AG04450 (cell line): ENCODE measurements at regions not wholly inside any gene's neighbourhood (a gene's known extent, or its start where the extent isn't known, plus 50 kb on each side); places are given as distances from the start of the nearest gene placed in this dataset.
"Not testable (repeated sequence)": the region's sequence is repeated elsewhere in the genome, so short reads cannot be mapped to it uniquely, and the experiment has no call there.

Experiments used
- CTCF ChIA-PET: fragments of 300-600, 350-600 bp; formaldehyde crosslinking; extraction: SDS; loops from one replicate; lab custom pipeline; 2022; ENCODE audit warnings: antibody characterized with exemption, inconsistent platforms; lab: Charles Lee
- POLR2A ChIA-PET: fragments of 350-600 bp; formaldehyde crosslinking; extraction: SDS; loops from one replicate; lab custom pipeline; 2021; ENCODE audit warnings: antibody characterized with exemption, inconsistent platforms; lab: Yijun Ruan, JAX
- DNase-seq: peaks from one replicate; pipeline ENCODE4 v3.0.0-alpha.2; 2011; ENCODE audit warnings: low read depth, low spot score
- H3K27ac ChIP-seq: one replicate; pipeline ENCODE4 v1.5.1; 2012; ENCODE audit warnings: low read depth, low read length, control low read depth
- H3K27me3 ChIP-seq: one replicate; pipeline ENCODE4 v1.6.0; 2012; ENCODE audit warnings: low read length; ENCODE audit not compliant: control insufficient read depth, insufficient read depth
- H3K4me3 ChIP-seq: 2 replicates; pipeline ENCODE4 v1.5.1; 2011; ENCODE audit warnings: mild to moderate bottlenecking, low read depth, low read length, control low read depth
- H3K9me3 ChIP-seq: 2 replicates; pipeline ENCODE4 v1.5.1; 2012; ENCODE audit warnings: low read length; ENCODE audit not compliant: control insufficient read depth, insufficient read depth
- CTCF ChIP-seq: IDR thresholded peaks from 2 replicates; pipeline ENCODE4 v1.5.1; 2011; ENCODE audit warnings: low read depth, low read length, control low read depth, inconsistent platforms

- ChIA-PET POLR2A (no interaction called here), CTCF (no interaction called here)
- DNase-seq: no peak
- H3K4me3 ChIP-seq: no peak overlapping the region
- H3K27ac ChIP-seq: no peak overlapping the region
- no peaks in the 10 kb centered on the region for H3K27me3 ChIP-seq
- TF ChIP-seq CTCF: no peak
- peaks cover 69% of the 10 kb centered on the region for H3K9me3 ChIP-seq
These were observed 251.4 kb downstream of the ANKRD30B start for GRCh38 chr18:14999085-14999975.

DNA sequence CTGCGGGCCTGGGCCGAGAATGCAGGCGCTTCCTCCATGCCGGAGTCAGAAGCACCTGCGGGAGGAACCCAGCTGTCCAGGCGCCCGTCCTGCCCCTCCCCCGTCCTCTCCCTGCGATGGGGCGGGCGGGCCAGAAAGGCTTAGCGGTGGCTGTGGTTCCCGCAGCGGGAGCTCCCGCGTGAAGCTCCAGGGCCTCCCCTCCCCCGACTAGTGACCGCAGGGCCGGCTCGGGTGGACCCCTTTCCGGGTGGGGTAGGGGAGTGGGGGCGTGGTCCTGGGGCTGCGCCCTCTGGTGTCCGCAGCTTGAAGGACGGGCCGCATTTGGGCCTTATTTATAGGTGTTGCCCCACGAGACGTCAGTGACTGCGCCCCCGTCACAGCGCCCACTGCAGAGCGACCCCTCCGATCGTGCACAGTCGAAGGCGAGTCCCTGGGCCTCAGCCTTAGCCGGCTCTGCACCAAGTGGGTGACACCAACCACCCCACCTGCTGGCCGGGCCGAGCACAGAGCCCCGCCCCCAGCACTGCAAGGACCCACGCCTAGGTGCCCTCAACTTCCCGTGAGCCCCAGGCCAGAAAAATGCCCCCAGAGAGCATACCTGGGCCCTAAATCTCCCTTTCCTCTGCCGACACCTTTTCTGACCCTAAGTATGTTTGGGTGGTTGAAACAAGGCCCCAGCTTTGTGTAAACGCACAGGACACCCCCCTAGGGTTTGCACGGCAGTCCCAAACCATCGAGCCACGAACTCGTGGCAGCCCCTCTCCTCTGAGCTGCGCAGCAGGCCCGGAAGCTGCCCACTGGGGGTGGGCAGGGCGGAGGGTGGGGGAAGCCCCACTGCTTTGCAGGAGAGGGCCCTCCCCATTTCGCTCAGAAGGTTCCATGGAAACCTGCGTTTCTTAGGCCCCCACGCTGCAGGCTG lies 252.4 kb downstream of the ANKRD30B start:
- H3K9me3 ChIP-seq: peaks cover 79% of the 10 kb centered on the region
- POLR2A ChIA-PET, DNase-seq, H3K27me3 ChIP-seq, H3K27ac ChIP-seq, CTCF ChIA-PET, H3K4me3 ChIP-seq: not testable (repeated sequence)

DNA sequence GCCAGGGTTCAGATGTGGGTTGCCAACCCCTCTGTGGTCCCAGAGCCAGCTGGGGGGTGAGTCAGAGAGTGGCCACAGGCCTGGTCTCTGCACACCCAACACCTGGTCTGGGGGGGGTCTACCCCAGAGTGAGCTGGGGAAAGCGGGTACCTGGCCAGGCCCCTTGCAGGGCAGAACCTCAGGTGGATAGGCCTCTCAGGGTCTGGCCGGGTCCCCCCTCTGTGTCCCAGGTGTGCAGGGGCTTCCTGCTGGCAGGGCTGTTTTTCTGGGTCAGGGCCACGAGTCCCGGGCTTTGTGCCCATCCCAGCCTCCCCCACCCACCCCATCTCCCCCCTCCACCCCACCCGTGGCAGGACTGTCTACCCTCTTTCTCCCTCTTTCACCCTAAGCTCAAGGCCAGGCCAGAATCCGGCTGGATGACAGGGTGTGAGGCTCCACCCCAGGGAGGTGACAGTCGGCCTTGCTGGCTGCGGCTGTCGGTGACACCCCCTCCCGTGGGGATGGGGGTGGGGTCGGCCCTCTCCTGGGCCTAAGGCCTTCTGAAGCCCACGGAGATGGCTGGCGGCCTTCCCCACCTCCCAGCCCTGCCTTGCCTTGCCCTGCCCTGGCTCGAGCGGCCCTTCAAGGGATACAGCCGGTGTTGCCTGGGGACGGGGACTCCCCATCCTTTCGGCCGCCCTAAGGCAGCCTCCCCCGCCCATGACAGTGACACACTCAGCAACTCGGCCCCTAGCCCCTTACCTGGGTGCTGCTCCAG lies 253.2 kb downstream of the ANKRD30B start:
- H3K27me3 ChIP-seq, H3K27ac ChIP-seq, H3K4me3 ChIP-seq, POLR2A ChIA-PET, DNase-seq, CTCF ChIA-PET: not testable (repeated sequence)
- peaks cover 87% of the 10 kb centered on the region for H3K9me3 ChIP-seq

DNA sequence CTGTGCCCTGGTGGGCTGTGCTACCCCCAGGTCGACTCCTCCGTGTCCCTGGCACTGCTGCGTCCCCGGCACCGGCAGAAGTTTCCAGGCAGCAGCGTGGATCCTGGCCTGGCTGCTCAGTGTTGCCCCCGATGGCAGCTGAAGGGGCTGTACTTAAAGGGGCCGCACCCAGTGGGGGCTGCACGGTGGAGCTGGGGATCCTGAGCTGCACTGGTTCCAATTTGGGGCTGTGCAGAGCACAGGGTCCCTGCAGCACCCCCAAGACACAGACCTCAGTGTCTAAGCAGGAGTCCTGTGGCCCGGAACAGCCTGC lies 253.8 kb downstream of the ANKRD30B start:
- DNase-seq, CTCF ChIA-PET, POLR2A ChIA-PET, H3K27ac ChIP-seq, H3K27me3 ChIP-seq, H3K4me3 ChIP-seq: not testable (repeated sequence)
- peaks cover 91% of the 10 kb centered on the region for H3K9me3 ChIP-seq

DNA sequence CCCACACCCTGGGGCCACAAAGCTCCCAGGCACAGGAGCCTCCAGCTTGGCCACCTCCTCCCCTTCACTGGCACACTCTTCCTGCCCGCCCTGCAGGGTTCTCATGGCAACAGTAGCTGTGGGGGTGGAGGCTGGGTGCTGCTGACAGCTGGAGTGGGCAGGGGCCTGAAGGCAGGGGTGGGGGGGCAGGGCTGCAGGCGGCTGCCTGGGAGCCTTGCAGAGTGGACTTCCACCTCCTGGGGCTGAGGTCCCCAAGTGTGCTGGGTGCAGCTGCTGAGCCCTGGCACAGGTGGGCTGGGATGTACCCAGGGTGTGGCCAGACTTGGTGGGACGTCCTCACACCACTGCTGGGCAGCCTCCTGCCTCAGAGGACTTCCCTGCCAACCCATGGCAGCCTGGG lies 254.8 kb downstream of the ANKRD30B start:
- CTCF ChIA-PET, H3K27me3 ChIP-seq, H3K27ac ChIP-seq, POLR2A ChIA-PET, DNase-seq, H3K4me3 ChIP-seq: not testable (repeated sequence)
- H3K9me3 ChIP-seq: peaks cover 85% of the 10 kb centered on the region

GRCh38 chr18:15003231-15003630 lies 255.3 kb downstream of the ANKRD30B start:
- CTCF ChIA-PET, DNase-seq, POLR2A ChIA-PET, H3K27me3 ChIP-seq, H3K4me3 ChIP-seq, H3K27ac ChIP-seq: not testable (repeated sequence)
- peaks cover 80% of the 10 kb centered on the region for H3K9me3 ChIP-seq

DNA sequence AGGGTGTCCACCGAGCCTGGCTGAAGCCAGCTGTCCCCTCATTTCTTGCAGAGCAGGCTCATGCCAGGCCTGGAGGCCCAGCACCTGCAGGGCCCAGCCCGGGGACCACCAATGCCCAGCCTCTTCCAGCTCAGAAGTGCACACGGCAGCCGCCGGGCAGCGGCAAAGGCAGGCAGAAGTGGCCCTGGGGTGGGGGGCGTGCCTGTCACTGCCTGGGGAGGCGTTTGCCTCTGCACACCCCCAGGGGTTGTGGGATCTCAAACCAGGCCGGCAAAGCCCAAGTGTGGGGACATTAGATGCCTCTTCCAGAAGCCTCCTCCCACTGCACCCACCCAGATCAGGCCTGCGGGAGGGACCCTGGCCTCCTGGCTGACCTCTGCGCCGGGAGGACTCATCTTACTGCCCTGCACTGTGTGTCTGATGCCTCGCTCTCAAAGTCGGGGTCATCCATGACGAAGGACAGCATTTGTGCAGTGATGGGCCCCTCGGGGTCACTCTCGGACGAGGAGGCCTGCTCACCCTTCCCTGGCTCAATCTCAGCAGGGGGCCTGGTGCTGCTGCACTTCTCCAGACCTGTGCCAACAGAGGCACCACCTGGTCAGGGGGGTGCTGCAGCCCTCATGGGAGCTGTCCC lies 255.8 kb downstream of the ANKRD30B start:
- H3K9me3 ChIP-seq: peaks cover 75% of the 10 kb centered on the region
- CTCF ChIA-PET, H3K27ac ChIP-seq, H3K27me3 ChIP-seq, H3K4me3 ChIP-seq, POLR2A ChIA-PET, DNase-seq: not testable (repeated sequence)

GRCh38 chr18:15004270-15004973 lies 256.4 kb downstream of the ANKRD30B start:
- CTCF ChIA-PET, POLR2A ChIA-PET, DNase-seq, H3K27ac ChIP-seq, H3K27me3 ChIP-seq, H3K4me3 ChIP-seq: not testable (repeated sequence)
- H3K9me3 ChIP-seq: peaks cover 70% of the 10 kb centered on the region
